Skeletal muscle tissue (tissue), 3 donors: ENCODE measurements at regions not wholly inside any gene's neighbourhood (a gene's known extent, or its start where the extent isn't known, plus 50 kb on each side); places are given as distances from the start of the nearest gene placed in this dataset.

Experiments
- H3K27ac ChIP-seq: one replicate; pipeline ENCODE4 v1.7.0; 2013; ENCODE audit warnings: mild to moderate bottlenecking, low read depth, low read length, inconsistent platforms
- H3K27me3 ChIP-seq, 3 donors: one replicate each; pipeline ENCODE4 v1.7.0; 2013; ENCODE audit warnings: low read length in 3 of 3; ENCODE audit not compliant: control insufficient read depth in 3 of 3, insufficient read depth in 3 of 3
- H3K36me3 ChIP-seq, 3 donors: one replicate each; pipeline ENCODE4 v1.7.0; 2013; ENCODE audit warnings: low read length in 3 of 3; ENCODE audit not compliant: control insufficient read depth in 3 of 3, insufficient read depth in 3 of 3
- H3K4me1 ChIP-seq, 3 donors: one replicate each; pipeline ENCODE4 v1.7.0; 2013; ENCODE audit warnings: low read length in 3 of 3, mild to moderate bottlenecking in 3 of 3; ENCODE audit not compliant: control insufficient read depth in 3 of 3, insufficient read depth in 3 of 3
- H3K4me3 ChIP-seq, 3 donors: one replicate each; pipeline ENCODE4 v1.7.0; 2013; ENCODE audit warnings: low read length in 3 of 3
- H3K9ac ChIP-seq, 3 donors: one replicate each; pipeline ENCODE4 v1.7.0; 2013; ENCODE audit warnings: low read length in 3 of 3, mild to moderate bottlenecking in 3 of 3, moderate library complexity in 2 of 3, low read depth in 1 of 3
- H3K9me3 ChIP-seq, 3 donors: one replicate each; pipeline ENCODE4 v1.7.0; 2013; ENCODE audit warnings: low read length in 3 of 3; ENCODE audit not compliant: control insufficient read depth in 3 of 3
- donor health status: Osteomylitis.

GRCh38 chr17:34832376-34832775, 128.9 kb downstream of the CCT6B start:
- no peak overlapping the region for H3K4me3 ChIP-seq
- no peaks in the 10 kb centered on the region for H3K9me3 ChIP-seq
- H3K27ac ChIP-seq: no peak overlapping the region
- H3K36me3 ChIP-seq: no peaks in the 10 kb centered on the region
- H3K4me1 ChIP-seq: no peaks in the 10 kb centered on the region
- H3K27me3 ChIP-seq: peaks cover 0 to 7% (median 3%) of the 10 kb centered on the region in 3 donors
- no peak overlapping the region for H3K9ac ChIP-seq

DNA sequence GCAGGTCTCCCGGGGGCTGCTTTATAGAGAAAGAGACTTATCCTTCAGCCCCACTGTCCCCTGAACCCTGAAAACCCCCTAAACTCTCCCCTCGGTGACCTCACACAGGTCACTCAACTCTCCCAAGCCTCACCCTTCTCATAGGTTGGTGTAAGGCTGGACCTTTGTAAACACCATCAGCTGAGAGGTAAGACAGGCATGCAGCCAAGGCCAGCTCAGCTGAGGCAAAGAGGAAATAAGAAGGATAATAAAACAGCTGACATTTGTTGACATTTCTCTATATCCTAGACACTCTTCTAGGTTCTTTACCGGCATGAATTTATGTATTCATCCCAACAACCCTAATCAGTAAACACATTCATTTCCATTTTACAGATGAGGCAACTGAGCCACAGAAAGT, 134.3 kb downstream of the CCT6B start:
- no peaks in the 10 kb centered on the region for H3K4me1 ChIP-seq
- no peaks in the 10 kb centered on the region for H3K9me3 ChIP-seq
- no peak overlapping the region for H3K27ac ChIP-seq
- H3K36me3 ChIP-seq: no peaks in the 10 kb centered on the region
- H3K9ac ChIP-seq: no peak overlapping the region
- peaks cover 0 to 5% (median 2%) of the 10 kb centered on the region in 3 donors for H3K27me3 ChIP-seq
- H3K4me3 ChIP-seq: no peak overlapping the region

DNA sequence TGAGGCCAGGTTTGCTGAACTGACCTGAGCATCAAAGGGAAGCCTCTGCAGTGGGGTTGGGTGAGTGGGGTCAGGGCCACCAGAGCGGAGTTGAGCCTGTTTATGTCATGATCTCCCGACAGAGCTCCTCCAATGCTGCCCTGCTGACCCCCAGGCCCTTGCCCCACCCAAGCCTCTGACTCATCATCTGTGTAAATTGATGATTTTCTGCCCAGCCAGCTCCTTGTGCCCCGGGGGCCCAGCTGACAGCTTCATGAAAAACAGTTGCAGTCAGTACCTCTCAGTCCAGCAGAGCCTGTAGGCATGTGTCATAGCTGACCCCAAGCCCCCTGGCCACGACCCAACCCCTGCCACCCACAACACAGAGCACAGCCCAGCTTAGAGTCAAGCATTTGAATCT, 134.9 kb downstream of the CCT6B start:
- H3K4me1 ChIP-seq: no peaks in the 10 kb centered on the region
- H3K36me3 ChIP-seq: no peaks in the 10 kb centered on the region
- no peak overlapping the region for H3K27ac ChIP-seq
- no peak overlapping the region for H3K4me3 ChIP-seq
- no peaks in the 10 kb centered on the region for H3K9me3 ChIP-seq
- H3K9ac ChIP-seq: no peak overlapping the region
- H3K27me3 ChIP-seq: peaks cover 0 to 5% (median 2%) of the 10 kb centered on the region in 3 donors

DNA sequence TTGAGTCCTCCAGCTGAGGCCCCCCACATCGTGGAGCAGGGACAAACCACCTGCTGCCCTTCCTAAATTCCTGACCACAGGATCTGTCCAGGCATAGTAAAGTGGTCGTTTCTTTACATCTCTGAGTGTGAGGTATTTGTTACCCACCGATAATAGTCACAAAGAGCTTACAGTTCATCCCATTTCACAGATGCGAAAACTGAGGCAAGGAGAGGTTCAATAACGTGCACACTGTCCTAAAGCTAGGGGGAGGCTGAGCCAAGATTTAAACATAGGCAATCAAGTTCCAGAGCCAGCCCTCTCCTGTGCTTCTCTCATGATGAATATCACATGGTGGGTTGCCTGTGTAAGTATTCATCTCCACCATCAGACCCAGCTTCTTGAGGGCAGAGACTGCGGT, 135.4 kb downstream of the CCT6B start:
- H3K27ac ChIP-seq: no peak overlapping the region
- peaks cover 0 to 8% (median 4%) of the 10 kb centered on the region in 3 donors for H3K27me3 ChIP-seq
- H3K9ac ChIP-seq: no peak overlapping the region
- H3K9me3 ChIP-seq: no peaks in the 10 kb centered on the region
- H3K4me3 ChIP-seq: no peak overlapping the region
- H3K36me3 ChIP-seq: no peaks in the 10 kb centered on the region
- no peaks in the 10 kb centered on the region for H3K4me1 ChIP-seq

DNA sequence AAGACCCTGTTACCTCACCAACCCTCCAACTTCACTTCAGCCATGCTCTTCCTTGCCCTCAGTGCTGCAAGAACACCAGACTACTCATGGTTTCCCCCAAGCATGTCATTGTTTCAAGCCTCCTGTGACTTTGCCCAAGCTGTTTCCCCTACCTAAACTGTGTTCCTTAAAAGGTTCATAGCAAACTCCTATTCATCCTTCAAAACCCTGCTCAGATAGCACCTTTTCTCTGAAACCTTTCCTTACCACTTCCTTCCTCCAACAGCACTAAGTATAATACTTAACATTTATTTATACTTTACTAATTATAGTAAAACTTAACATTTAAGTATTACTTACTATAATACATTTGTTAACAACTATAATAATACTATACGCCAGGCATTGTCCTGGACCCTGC, 136.2 kb downstream of the CCT6B start:
- Histone ChIP-seq H3K36me3 (no peaks in the 10 kb centered on the region), H3K4me1 (no peaks in the 10 kb centered on the region), H3K4me3 (no peak overlapping the region), H3K9ac (no peak overlapping the region), H3K27me3 (peaks cover 0 to 9% (median 5%) of the 10 kb centered on the region in 3 donors), H3K9me3 (no peaks in the 10 kb centered on the region), H3K27ac (no peak overlapping the region)

GRCh38 chr17:34823023-34823422, 138.2 kb downstream of the CCT6B start:
- Histone ChIP-seq H3K36me3 (no peaks in the 10 kb centered on the region), H3K9me3 (no peaks in the 10 kb centered on the region), H3K27me3 (peaks cover 0 to 9% (median 5%) of the 10 kb centered on the region in 3 donors), H3K27ac (no peak overlapping the region), H3K4me1 (no peaks in the 10 kb centered on the region), H3K9ac (no peak overlapping the region), H3K4me3 (no peak overlapping the region)

GRCh38 chr17:34822007-34822739, 139.1 kb downstream of the CCT6B start:
- no peak overlapping the region for H3K9ac ChIP-seq
- H3K36me3 ChIP-seq: no peaks in the 10 kb centered on the region
- H3K4me1 ChIP-seq: no peaks in the 10 kb centered on the region
- H3K9me3 ChIP-seq: no peaks in the 10 kb centered on the region
- peaks cover 0 to 9% (median 5%) of the 10 kb centered on the region in 3 donors for H3K27me3 ChIP-seq
- no peak overlapping the region for H3K27ac ChIP-seq
- H3K4me3 ChIP-seq: no peak overlapping the region

- Histone ChIP-seq H3K4me3 (no peak overlapping the region), H3K27ac (no peak overlapping the region), H3K36me3 (no peaks in the 10 kb centered on the region), H3K27me3 (peaks cover 0 to 5% (median 4%) of the 10 kb centered on the region in 3 donors), H3K4me1 (no peaks in the 10 kb centered on the region), H3K9me3 (no peaks in the 10 kb centered on the region), H3K9ac (no peak overlapping the region)
Observed at GRCh38 chr17:34820922-34821321, 140.3 kb downstream of the CCT6B start.

DNA sequence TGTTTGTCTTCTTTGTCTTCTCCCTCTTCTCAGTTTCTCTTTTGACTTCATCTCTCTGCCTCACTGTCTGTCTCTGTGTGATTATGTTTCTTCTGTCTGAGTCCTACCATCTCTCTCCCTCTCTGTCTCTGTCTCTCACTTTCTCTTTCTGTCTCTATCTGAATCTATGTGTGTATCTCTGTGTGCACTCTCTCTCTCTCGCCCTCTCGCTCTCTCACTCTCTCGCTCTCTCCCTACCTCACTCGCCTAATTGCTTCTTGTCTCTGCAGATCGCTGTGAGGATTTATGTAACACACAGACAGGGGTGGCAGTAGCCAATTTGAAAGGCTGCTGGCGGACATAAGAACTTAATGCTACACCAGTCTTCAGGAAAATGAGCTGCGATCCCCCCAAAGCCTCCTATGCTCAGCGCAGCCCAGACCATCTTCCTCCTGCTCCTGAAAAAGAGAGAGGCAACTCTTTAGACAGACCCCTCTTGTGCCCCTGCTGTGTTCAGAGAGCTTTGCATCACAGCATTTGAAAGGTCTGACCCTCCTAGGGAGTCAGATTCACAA, 140.9 kb downstream of the CCT6B start:
- no peaks in the 10 kb centered on the region for H3K36me3 ChIP-seq
- no peaks in the 10 kb centered on the region for H3K9me3 ChIP-seq
- H3K9ac ChIP-seq: no peak overlapping the region
- H3K4me3 ChIP-seq: no peak overlapping the region
- no peak overlapping the region for H3K27ac ChIP-seq
- peaks cover 0 to 4% (median 3%) of the 10 kb centered on the region in 3 donors for H3K27me3 ChIP-seq
- no peaks in the 10 kb centered on the region for H3K4me1 ChIP-seq

GRCh38 chr17:34817252-34818035, 143.8 kb downstream of the CCT6B start:
- Histone ChIP-seq H3K9me3 (no peaks in the 10 kb centered on the region), H3K27ac (no peak overlapping the region), H3K27me3 (peaks cover 0 to 4% (median 3%) of the 10 kb centered on the region in 3 donors), H3K9ac (no peak overlapping the region), H3K36me3 (no peaks in the 10 kb centered on the region), H3K4me3 (no peak overlapping the region), H3K4me1 (no peaks in the 10 kb centered on the region)
